GM12865 (cell line): ENCODE measurements at regions not wholly inside any gene's neighbourhood (a gene's known extent, or its start where the extent isn't known, plus 50 kb on each side); places are given as distances from the start of the nearest gene placed in this dataset.

Source experiments
- DNase-seq: peaks from one replicate; pipeline ENCODE4 v3.0.0; 2010; ENCODE audit warnings: low read depth
- H3K4me3 ChIP-seq: 2 replicates; pipeline ENCODE4 v1.5.1; 2011; ENCODE audit warnings: mild to moderate bottlenecking, low read depth, low read length, control low read depth
- TF ChIP-seq, protein P1 (sequence below): IDR thresholded peaks from 2 replicates; pipeline ENCODE4 v1.5.1; 2011; ENCODE audit warnings: low read length, control low read depth, low read depth, inconsistent platforms; ENCODE audit not compliant: insufficient read depth; ENCODE audit errors: missing control alignments

DNA sequence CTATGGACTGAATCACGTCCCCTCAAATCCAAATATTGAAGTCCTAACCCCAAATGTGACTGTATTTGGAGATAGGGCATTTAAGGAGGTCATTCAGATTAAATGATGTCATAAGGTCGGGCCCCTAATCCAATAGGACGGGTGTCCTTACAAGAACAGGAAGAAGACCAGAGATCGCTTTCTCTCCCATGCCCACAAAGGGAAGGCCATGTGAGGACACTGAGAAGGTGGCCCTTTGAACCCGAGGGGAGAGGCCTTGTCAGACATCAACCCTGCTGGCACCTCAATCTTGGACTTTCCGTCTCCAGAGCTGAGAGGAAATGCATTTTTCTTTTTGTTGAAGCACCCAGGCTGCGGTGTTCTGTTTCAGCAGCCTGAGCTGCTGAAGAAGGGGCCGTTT lies 72.3 kb upstream of the KLF6 start:
- TF ChIP-seq, protein P1, sequence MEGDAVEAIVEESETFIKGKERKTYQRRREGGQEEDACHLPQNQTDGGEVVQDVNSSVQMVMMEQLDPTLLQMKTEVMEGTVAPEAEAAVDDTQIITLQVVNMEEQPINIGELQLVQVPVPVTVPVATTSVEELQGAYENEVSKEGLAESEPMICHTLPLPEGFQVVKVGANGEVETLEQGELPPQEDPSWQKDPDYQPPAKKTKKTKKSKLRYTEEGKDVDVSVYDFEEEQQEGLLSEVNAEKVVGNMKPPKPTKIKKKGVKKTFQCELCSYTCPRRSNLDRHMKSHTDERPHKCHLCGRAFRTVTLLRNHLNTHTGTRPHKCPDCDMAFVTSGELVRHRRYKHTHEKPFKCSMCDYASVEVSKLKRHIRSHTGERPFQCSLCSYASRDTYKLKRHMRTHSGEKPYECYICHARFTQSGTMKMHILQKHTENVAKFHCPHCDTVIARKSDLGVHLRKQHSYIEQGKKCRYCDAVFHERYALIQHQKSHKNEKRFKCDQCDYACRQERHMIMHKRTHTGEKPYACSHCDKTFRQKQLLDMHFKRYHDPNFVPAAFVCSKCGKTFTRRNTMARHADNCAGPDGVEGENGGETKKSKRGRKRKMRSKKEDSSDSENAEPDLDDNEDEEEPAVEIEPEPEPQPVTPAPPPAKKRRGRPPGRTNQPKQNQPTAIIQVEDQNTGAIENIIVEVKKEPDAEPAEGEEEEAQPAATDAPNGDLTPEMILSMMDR, result no peak
- no peak overlapping the region for H3K4me3 ChIP-seq
- no peak for DNase-seq

DNA sequence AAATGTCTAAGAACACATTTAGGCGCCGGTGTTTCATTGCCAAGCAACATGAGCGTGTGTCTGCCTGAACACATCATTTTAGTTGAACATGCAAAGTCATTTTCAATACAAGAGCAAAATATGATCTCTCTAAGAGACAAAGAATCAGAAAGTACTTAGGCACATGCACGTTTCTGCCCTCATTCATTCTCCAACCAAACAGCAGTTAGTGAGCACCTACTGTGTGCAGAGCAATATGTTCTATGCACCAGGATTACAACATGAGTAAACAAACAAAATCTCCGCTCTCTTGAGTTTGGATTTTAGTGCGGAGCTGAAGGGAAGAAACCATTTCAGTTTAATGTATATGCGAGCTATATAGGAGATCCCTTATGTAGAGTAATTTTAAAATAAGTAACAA lies 71.6 kb upstream of the KLF6 start:
- DNase-seq, result no peak
- no peak overlapping the region for H3K4me3 ChIP-seq
- TF ChIP-seq, protein P1, result no peak

DNA sequence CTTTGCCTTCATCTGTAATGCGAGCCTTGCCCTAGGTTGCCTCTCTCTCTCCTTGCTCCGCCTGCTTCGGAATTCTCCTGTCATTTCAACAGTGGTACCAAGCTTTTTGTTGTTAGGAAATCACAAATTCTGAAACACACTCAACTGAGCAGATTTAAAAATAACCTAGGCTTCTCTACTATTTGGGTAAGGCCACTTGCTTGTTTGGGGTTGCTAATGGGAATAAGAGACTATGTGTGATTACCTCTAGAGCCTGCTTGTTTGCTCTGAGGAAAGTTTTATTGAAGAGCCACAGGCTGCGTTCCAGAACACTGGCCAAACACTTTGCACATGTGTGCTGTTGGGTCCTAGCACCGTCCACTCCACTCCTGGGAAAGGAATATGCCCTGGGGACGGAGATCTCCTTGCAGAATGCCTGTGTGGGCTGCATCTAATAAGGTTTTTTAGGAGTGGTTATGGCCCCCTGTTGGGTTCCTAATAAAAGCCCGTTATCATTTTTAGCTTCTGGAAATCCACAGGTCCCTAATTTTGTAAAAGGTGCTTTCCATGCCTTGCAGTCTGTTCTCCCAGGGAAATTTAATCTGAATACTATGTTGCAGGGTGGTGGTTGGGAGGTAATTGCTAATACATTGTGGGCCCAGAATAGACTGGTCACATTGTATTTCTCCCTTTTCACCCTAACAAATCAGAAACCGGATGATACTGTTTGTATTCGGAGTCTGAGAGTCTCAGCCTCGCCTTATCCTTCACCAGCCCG lies 68.7 kb upstream of the KLF6 start:
- H3K4me3 ChIP-seq, result no peak overlapping the region
- TF ChIP-seq, protein P1, result no peak
- no peak for DNase-seq

DNA sequence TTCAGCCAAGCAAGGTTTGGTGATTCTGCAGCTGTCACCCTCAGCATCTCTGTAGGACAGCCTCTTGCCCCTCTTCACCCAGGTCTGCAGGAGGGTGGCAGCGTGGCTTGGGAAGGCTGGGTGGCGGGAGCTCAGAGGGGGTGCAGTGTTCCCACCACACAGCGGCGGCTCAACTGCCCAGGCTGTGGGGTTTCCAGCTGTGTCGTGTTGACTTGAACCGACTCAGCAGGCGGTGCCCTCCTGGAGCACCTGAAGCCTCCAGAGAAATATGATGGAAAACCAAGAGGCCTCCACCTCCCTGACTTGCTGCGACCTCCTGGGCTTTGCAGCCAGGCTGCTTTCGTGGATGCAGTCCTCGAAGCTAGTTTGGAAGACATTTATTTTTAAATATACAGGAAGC lies 68.0 kb upstream of the KLF6 start:
- peak overlapping the region; percentile 5; the same call in 1 of the 2 replicates for H3K4me3 ChIP-seq
- TF ChIP-seq, protein P1, result no peak

DNA sequence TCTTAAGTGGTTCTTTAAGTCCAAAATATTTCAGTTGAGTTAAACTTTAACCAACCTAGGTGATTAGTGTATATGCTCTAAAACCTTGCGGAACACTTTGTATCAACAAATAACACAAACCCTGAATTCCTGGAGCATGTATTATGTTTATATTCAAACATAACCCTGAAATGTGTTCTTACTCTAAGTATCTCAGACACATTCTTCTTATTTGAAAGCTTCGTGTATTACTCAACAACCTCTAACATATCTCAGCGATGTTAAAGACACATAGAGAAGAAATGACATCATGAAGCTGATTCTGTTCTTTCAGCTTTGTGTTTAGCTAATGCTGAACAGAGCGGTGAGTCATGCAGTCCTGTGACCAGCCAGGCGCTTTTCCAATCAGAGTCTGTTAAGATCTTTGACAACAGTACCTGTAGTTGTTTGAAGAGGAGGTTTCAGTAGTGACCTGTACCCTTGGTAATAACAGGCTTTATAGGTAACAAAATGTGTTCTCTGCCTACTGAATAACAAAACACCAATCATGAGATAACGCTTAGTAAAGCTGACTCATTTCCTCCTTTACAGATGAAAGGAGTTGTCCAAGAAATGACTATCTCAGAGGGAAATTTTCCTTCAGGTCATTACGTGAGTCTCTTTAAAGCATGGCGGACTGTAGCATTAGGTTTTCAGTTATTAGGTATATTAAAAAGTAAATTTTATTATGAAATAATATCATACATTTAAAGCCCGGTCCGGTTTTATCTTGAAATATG lies 67.3 kb upstream of the KLF6 start:
- peak overlapping the region; percentile 14; the same call in 1 of the 2 replicates for H3K4me3 ChIP-seq
- peak; percentile 91 for DNase-seq
- TF ChIP-seq, protein P1, result no peak

More for the DNA sequence above, 68.0 kb upstream of the KLF6 start:
- DNase-seq, result no peak

DNA sequence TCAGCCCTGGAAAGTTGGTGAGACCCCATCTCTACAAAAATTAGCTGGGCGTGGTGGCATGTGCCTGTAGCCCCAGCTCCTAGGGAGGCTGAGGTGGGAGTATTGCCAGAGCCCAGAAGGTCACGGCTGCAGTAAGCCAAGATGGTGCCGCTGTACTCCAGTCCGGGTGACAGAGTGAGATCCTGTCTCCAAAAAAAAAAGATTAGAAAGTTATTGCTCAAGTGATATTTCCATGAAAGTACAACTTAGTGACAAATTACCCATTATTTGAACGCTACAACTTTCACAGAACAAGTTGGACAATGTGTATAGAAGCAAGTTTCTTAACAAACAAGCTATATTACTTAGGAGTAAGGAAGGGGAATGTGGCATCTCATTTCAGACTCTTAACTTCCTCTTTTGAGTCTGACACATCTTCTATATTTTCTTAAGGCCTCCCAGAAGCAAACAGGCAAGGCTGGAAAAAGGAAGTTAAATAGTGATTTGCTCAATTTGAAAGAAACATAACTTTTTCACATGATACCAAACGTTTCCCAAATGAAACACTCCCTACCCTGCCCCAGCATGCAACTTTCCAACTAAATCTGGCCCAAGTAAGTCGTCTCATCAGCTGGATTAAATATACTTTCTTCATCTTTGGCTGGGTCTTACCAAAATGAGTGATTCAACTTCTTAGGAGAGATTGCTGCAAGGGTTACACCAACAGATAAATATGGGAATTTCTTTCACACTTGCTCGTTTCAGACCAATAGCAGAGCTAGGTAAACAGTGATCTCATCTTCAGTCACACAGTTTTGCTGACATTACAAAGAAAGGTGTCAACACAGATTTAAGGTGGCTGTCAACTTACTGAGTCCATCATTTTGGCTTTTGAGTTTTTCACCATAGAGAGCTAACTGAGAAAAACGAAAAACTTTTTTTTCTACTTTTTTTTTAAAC lies 66.3 kb upstream of the KLF6 start:
- peak; percentile 67 for DNase-seq
- H3K4me3 ChIP-seq, result peak overlapping the region; percentile 14; the same call in 1 of the 2 replicates
- TF ChIP-seq, protein P1, result no peak
